NCI-H128 (cell line): ENCODE measurements at regions not wholly inside any gene's neighbourhood (a gene's known extent, or its start where the extent isn't known, plus 50 kb on each side); places are given as distances from the start of the nearest gene placed in this dataset.
"Not testable (repeated sequence)": the region's sequence is repeated elsewhere in the genome, so short reads cannot be mapped to it uniquely, and the experiment has no call there.

Experiments used
- DNase-seq: peaks from one replicate; lab custom pipeline; 2025; ENCODE audit not compliant: unreplicated experiment; lab: John Stamatoyannopoulos, UW

DNA sequence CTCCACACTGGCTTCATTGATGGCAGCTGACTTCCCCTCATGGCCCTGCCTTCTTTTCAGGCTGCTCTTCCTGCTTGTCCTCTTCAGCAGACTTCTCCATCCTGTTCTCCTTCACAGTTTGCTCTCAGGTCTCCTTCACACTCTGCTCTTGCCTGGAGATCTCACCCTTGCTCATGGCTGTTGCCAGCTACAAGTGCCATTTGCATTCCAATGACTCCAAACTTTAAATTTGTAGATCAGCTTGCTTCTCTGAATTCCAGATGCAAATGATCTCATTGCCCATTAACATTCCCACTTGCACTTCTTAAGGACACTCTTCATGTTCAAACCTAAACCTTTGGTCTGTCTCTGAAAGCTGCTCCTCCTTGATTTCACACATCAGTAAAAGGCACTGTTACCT is 343.0 kb downstream of the QKI start:
- DNase-seq: no peak

GRCh38 chr6:163756079-163756478 is 341.6 kb downstream of the QKI start:
- no peak for DNase-seq

DNA sequence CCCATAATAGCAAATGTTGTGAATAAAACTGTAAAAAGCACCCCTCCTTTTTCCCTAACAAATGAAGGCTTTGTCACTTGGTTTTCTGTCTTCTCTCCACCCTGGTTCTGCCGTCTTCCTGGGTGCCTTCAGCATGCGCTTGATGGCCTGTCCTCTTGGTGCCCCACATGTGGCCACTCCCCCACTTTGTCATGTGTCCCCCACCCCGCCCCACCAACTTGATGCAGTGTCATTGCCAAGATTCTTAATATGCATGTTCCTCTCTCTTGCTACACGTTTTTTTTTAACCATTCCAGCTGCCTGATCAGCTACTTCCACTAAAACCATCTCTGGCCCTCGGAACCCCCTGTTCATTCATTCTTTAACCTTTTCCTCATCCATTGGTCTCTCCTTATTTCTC is 340.3 kb downstream of the QKI start:
- DNase-seq: no peak

DNA sequence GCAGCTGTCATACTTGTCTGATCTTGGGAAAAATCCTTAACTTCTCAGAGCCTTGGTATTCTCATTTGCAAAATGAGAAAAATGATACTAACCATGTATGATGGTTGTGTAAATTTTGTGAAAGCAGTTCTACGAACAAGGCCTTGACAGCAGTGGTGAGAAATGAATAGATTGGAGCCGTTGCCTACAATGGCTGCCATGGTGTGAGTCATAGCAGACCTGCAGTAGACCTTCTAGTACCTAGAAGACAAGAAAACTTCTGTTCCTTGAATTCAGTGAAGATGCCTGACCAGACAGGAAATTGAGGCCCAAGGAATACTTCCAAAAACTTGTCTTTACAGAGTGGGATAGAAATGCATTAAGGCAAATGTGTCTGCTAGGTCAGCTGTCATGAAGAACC is 338.9 kb downstream of the QKI start:
- no peak for DNase-seq

DNA sequence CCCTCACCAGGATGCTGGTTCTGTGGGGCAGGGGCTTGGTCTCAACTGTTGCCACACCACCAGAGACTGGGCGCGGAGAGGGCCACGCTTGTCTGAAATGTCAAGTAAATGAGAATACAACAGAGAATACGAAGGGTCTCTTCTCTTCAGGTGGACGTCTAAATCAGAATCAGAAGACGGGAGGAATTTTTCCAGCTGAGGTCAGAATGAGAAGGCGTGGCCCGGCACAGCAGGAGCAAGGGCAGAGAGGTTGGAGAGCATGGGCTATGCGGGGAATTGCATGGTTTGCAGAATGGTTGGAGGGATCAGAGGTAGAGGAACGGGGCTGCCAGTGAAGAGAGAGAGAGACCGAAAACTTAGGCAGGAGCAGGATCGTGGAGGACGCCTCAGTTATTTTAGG is 337.9 kb downstream of the QKI start:
- DNase-seq: no peak

- DNase-seq: no peak
Observed at GRCh38 chr6:163751032-163751525, 336.6 kb downstream of the QKI start.

- DNase-seq: no peak
Observed at GRCh38 chr6:163750431-163751031, 336.0 kb downstream of the QKI start.

GRCh38 chr6:163748886-163749285 is 334.4 kb downstream of the QKI start:
- DNase-seq: no peak

DNA sequence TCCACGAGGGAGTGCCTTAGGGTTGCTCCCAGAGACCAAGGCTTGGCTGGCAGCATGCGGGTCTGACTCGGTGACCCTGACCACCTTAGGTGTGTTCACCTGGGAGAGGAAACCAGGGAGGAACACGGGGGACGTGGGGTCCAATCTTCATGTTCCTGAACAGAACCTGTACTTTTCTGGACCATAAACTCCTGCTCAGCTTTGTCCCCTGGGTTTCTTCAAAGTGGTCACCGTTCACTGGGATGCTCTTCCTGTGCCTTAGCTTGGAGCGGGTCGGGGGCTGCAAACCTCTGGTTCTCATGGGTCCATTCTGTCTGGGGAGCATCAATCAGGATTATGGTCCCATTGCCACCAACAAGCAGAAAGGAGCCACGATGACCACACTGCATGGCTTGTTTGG is 333.5 kb downstream of the QKI start:
- DNase-seq: no peak

GRCh38 chr6:163747058-163747457 is 332.5 kb downstream of the QKI start:
- DNase-seq: not testable (repeated sequence)

DNA sequence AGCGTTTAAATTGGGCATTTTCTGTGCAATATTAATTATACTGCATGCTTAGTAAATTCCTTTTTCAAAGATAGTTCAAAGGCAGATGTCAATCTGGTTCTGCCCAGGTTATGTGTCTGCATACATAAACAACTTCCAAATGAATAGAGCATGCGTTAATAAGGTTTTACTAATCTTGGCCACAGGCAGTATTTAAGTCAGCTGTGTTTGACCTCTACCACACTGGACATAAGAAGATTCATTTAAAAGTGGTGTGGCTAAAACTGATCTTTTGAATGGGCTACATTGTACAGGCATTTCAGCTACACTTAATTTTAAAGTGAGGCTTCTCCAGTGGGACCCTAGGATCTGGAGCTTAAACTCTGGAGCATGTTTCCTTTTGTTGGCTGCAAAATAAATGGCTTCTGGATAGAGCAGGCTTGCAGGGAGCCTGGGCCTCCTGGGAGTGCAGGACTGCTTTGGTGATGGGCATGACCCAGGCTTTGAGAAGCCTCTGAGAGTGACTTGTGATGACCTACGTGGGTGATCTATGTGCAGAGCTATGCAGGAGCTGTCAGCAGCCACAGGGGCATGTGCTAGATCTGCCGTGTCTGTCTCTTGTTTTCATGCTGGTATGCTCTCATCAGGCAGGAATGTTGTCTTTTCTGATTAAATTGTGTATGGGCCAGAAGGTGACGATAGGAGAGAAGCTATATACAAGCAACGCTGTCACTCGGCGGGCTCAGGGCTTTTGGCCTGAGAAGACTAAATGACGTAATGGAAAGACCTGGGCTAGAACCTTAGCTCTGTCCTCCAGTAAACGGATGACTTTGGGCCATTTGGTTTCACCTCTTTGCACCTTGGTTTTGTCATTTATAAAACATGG is 331.2 kb downstream of the QKI start:
- no peak for DNase-seq

DNA sequence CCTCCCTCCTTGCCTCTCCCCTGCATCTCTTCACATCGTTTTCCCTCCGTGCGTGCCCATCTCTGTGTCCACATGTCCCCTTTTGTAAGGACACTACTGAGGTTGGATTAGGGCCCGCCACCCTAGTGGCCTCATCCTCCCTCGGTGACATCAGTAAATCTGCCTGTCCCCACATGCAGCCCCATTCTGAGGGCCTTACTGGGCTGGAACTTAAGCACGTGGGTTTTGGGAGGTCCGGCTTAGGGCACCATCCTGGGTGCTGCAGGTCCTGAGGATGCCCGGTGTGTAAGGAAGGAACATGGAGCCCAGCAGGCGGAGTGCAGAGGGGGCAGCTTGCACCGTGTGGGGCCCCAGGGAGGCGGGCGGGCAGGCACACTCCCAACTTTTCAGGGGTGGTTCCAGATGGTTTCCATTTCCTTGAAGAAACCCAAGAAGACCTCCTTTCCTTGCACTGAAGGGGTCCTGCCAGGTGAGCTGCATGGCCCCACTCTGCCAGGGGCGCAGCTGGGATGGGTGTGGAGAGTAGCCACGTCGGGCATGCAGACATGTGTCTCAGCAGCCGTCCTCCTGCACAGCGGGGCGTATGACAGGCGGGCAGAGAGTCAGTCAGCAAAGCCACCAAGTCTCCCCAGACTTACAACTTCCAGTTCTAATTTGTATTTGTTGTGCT is 329.9 kb downstream of the QKI start:
- no peak for DNase-seq

DNA sequence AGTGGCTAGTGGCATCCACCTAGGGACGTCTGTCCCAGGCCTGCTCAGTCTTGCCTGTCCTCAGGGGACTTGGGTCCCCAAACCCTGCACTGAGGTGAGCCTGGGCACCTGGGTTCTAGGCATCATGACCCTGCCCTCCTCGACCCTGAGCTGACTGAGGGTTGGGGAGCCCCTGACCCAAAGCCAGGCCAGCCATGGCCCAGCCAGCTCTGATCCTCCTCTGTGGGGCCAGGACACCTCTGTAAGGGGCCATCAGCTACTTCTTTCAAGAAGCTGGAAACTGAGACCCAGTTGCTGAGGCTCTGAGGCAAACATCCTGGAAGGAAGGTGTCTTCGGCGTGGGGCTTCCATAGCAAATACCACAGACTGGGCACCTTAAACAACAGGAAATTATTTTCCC is 329.3 kb downstream of the QKI start:
- no peak for DNase-seq

- no peak for DNase-seq
Observed at GRCh38 chr6:163741743-163742363, 327.3 kb downstream of the QKI start.

GRCh38 chr6:163741342-163741741 is 326.8 kb downstream of the QKI start:
- no peak for DNase-seq

GRCh38 chr6:163739966-163740365 is 325.4 kb downstream of the QKI start:
- no peak for DNase-seq

- DNase-seq: no peak
Observed at GRCh38 chr6:163739408-163739725, 324.8 kb downstream of the QKI start.

DNA sequence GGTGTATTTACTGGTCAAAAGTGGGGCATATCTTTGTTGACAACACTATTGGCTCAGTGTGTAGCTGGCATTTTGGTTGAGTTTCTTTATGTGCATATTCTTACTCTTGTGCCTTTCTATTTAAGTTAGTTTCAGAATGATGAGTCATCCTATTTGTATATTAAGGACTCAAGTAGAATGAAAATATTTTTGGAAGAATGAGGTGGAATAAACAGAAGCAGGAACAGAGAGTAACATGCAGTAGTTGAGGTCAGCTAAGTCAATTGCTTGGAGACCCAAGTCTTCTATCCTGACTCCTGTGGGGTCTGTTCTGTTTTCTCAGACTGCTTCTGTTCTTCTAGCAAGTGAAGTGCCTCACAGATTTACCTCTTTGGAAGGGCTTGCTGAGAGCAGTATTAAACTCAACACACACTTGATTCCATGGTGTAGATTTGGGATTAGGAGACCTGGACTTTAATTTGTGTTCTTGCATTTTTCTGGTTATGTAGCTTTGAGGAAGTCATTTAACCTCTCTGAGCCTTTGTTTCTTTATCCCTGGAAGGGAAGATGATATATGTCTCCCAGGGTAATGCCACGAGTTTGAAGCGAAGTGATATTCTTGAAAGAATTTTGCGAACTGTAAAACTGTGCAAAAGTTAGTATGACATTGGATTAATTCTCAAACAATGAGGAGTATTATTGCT is 324.3 kb downstream of the QKI start:
- no peak for DNase-seq

- no peak for DNase-seq
Observed at GRCh38 chr6:163738304-163738703, 323.8 kb downstream of the QKI start.

DNA sequence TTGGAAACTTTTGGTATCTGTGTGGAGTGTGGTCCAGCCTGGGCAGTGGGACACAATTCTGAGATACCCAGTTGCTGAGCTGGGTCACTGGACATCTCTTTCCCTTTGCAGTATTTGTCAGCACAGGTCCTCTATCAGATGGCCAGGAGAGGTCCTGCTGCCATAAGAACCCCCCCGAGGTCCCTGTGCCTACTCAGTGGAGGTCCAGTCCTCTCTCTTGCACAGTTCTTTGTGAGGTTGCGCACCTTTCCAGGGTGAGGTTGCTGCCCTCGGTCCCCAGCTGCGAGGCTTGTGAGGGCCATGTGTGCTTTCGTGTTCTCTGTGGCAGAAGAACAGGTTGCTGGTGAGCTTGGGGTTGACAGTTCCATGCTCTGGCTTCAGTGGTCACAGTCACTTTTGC is 320.6 kb downstream of the QKI start:
- no peak for DNase-seq

GRCh38 chr6:163733061-163733460 is 318.5 kb downstream of the QKI start:
- no peak for DNase-seq
